ENCODE measurements at regions not wholly inside any gene's neighbourhood (a gene's known extent, or its start where the extent isn't known, plus 50 kb on each side); places are given as distances from the start of the nearest gene placed in this dataset.
A peak's percentile ranks its signal among the peaks of the same experiment; 100 is the strongest.

DNA sequence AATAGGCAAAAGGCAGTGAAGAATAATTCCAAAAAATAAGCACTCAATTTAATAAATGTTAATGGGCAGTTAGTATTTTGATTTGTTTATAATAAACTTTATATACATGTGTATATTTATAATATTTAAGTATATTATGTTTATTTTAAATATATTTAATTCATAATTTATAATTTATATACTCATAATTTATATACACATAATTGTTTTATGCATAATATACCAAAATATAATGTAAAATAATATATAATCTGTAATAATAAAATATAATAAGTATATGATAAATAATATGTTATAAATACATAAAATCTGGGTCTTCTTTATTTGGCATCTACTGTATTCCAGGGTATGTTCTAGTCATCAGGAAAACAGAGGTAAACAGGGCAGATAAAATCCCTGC, 100.2 kb upstream of the ARID2 start:
- H3K27ac Mint-ChIP-seq, result no peak overlapping the region
- peaks cover 0 to 3% (median 3%) of the 10 kb centered on the region in 3 donors for H3K27me3 Mint-ChIP-seq (ENCODE audit: low read depth in 3 of 3)
- H3K36me3 Mint-ChIP-seq, result no peaks in the 10 kb centered on the region
- DNase-seq, result no peak
- no peaks in the 10 kb centered on the region for H3K9me3 Mint-ChIP-seq
- no peaks in the 10 kb centered on the region for H3K4me1 Mint-ChIP-seq
- no peak overlapping the region for H3K4me3 Mint-ChIP-seq

DNA sequence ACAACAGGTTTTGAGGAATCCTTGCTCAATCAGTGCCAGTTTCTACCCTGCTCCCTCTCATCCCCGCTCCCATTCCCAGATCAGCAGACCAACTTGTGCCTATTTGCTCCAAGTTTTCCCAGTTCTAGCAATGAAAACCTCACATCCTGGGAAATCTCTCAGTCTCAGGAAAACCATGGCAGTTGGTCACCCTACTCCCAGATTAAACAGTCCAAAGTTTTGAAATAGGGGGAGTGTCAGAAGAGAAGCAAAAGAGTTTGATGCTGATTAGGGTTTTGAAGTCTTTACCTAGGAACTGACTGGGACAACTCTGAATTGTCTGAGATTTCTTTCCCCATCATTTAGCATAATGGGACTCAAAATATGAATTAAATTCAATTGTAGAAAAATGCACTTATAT, 95.8 kb upstream of the ARID2 start:
- Mint-ChIP-seq H3K27me3 (ENCODE audit: low read depth in 3 of 3) (peaks cover 0 to 3% (median 2%) of the 10 kb centered on the region in 3 donors), H3K9me3 (peaks cover 0 to 3% (median 0%) of the 10 kb centered on the region in 6 donors), H3K4me1 (no peaks in the 10 kb centered on the region), H3K36me3 (no peaks in the 10 kb centered on the region), H3K27ac (no peak overlapping the region), H3K4me3 (no peak overlapping the region)
- no peak for DNase-seq

DNA sequence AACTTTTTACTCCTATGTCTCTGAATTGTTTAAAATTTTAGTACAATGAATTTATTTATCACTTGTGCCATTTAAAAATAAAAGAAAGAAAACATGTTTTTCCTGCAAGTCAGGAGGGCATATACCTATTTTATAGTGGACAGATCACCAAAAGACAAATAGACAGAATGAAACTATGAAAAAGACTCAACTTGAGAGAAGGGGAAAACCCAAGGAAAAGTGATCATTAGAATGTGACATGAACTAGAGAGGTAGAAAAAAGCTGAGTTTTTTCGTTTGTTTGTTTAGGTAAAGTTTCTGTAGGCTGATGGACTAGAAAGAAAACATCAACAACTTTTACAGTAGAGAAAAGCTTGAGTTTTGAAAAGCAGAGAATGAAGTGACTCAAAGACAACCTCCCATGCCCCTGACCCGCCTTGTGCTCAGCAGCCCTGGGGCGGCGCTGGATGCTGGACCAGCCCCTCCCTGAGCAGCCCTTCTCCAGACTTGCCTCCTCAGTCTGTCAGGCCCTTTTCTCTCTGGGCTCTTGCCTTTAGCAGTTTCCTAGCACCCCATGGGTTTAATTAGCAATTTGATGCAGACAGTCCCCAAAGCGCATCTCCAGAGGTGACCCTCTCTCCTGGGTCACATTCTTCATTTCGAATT, 95.1 kb upstream of the ARID2 start:
- peaks cover 0 to 3% (median 0%) of the 10 kb centered on the region in 6 donors for H3K9me3 Mint-ChIP-seq
- no peaks in the 10 kb centered on the region for H3K4me1 Mint-ChIP-seq
- no peaks in the 10 kb centered on the region for H3K36me3 Mint-ChIP-seq
- H3K27me3 Mint-ChIP-seq (ENCODE audit: low read depth in 3 of 3), result peaks cover 0 to 3% (median 2%) of the 10 kb centered on the region in 3 donors
- H3K27ac Mint-ChIP-seq, result no peak overlapping the region
- H3K4me3 Mint-ChIP-seq, result no peak overlapping the region
- no peak for DNase-seq

DNA sequence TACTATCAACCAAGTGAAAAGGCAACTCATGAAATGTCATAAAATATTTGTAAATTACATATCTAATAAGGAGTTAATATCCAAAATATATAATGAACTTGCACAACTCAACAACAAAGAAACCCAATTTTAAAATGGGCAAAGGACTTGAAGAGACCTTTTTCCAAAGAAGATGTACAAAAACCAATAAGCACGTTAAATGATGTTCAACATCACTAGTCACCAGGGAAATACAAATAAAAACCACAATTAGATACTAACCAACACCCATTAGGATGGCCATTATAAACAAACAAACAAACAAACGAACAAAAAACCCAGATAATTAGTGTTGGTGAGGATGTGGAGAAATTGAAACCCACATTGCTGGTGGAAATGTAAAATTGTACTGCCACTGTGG, 92.3 kb upstream of the ARID2 start:
- H3K9me3 Mint-ChIP-seq, result peaks cover 0 to 3% (median 0%) of the 10 kb centered on the region in 6 donors
- H3K4me3 Mint-ChIP-seq, result no peak overlapping the region

DNA sequence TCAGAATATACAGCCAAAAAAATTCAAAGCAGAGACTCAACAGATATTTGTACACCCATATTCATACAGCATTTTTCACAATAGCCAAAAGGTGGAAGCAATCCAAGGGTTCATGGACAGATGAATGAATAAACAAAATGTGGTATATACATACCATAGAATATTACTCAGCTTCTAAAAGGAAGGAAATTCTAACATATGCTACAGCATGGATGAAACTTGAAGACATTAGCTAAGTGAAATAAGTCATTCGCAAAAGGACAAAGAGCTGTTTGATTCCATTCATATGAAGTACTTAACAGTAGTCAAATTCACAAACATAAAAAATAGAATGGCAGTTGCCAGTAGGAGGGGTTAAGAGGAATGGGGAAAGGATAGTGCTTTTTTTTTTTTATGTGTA, 91.8 kb upstream of the ARID2 start:
- H3K4me1 Mint-ChIP-seq, result no peaks in the 10 kb centered on the region
- peaks cover 0 to 3% (median 0%) of the 10 kb centered on the region in 3 donors for H3K36me3 Mint-ChIP-seq
- peaks cover 0 to 3% (median 0%) of the 10 kb centered on the region in 3 donors for H3K27me3 Mint-ChIP-seq (ENCODE audit: low read depth in 3 of 3)
- no peak overlapping the region for H3K4me3 Mint-ChIP-seq
- no peak overlapping the region for H3K27ac Mint-ChIP-seq
- H3K9me3 Mint-ChIP-seq, result peaks cover 0 to 3% (median 0%) of the 10 kb centered on the region in 6 donors
- DNase-seq, result no peak

More for the DNA sequence above, 92.3 kb upstream of the ARID2 start:
- no peak for DNase-seq
- Mint-ChIP-seq H3K27ac (no peak overlapping the region), H3K27me3 (ENCODE audit: low read depth in 3 of 3) (peaks cover 0 to 3% (median 2%) of the 10 kb centered on the region in 3 donors), H3K36me3 (peaks cover 0 to 3% (median 0%) of the 10 kb centered on the region in 3 donors), H3K4me1 (no peaks in the 10 kb centered on the region)

DNA sequence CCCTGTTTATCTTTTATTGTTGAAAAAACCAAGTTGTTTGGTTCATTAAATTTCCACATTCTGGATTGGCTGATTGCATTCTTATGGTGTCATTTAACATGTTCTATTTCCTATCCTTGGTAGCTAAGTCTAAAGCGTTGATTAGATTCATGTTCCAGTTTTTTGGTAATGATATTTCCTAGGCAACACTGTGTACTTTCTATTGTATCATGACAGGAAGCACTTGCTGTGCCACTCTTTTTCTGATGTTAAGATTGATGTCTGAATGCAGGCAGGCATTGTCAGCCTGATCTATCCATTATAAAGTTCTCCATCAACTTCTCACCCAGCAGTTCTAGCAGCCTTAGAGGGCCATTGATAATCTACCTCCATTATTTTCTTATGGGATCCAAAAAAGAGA, 91.1 kb upstream of the ARID2 start:
- Mint-ChIP-seq H3K4me1 (no peaks in the 10 kb centered on the region), H3K9me3 (peaks cover 0 to 3% (median 0%) of the 10 kb centered on the region in 6 donors), H3K27me3 (ENCODE audit: low read depth in 3 of 3) (peaks cover 0 to 3% (median 0%) of the 10 kb centered on the region in 3 donors), H3K27ac (no peak overlapping the region), H3K4me3 (no peak overlapping the region), H3K36me3 (peaks cover 0 to 3% (median 0%) of the 10 kb centered on the region in 3 donors)
- no peak for DNase-seq

DNA sequence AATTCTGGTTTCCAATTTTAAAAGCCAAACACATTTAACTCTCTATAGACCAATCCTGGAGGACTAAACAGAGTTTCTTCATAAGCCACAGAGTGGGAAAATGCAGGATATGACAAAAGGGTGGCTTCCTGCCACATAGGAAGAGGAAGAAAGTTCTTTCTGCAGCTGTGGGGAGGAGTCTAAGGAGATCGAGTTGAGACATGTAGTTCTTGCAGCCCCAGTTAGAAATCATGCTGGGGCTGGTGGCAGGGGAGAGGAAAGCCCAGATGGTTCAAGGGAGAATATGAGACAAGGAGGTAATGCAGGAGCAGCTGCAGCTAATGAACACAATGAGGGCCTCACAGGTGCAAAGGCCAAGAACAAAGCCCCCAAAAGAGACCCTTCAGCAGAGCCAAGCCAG, 85.0 kb upstream of the ARID2 start:
- peak overlapping the region in 2 of 5 donors; percentile 11 to 34 for H3K4me3 Mint-ChIP-seq
- H3K27me3 Mint-ChIP-seq (ENCODE audit: low read depth in 3 of 3), result peaks cover 0 to 3% (median 0%) of the 10 kb centered on the region in 3 donors
- no peaks in the 10 kb centered on the region for H3K9me3 Mint-ChIP-seq
- H3K27ac Mint-ChIP-seq, result peak overlapping the region in 5 of 6 donors; percentile 25 to 80 (median 38)
- DNase-seq, result no peak
- H3K4me1 Mint-ChIP-seq, result peaks cover 10 to 13% of the 10 kb centered on the region in 2 donors
- H3K36me3 Mint-ChIP-seq, result peaks cover 0 to 10% (median 0%) of the 10 kb centered on the region in 3 donors

DNA sequence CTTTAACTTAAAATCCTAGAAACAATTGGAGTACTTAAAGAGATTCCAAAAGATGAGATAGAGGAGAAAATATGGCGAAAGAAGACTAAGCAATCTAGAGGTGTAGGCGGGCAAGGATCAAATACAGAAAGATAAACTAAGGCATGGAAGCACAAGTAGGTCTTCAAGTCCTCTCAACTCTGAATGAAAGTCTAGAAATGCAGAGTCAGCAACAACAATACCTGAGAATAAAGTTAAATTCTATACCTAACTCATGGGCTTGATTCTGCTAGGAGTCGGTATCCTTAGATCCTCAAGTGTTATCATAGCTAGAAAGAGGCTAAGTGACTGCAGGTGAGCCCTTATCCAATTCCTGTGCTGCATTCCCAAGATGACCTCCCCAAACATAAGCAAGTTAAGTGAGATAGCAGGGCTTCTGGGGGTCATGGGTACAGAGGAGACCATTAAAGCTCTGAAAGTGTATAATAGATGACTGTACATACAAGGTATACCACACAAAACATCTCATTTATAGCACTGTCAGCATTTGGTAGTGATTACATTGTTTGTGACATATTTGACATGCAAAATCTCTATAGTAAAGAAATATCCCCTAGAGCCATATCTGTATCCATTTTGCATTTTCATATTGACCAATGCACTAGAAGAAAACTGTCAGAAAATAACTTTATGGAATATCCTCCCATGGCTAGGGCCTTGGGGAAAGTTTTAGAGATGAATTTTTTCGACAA, 82.5 kb upstream of the ARID2 start:
- no peak for DNase-seq
- peaks cover 0 to 12% (median 5%) of the 10 kb centered on the region in 3 donors for H3K36me3 Mint-ChIP-seq
- H3K4me3 Mint-ChIP-seq, result no peak overlapping the region
- peaks cover 10 to 13% of the 10 kb centered on the region in 2 donors for H3K4me1 Mint-ChIP-seq
- H3K27ac Mint-ChIP-seq, result no peak overlapping the region
- no peaks in the 10 kb centered on the region for H3K9me3 Mint-ChIP-seq
- peaks cover 0 to 8% (median 3%) of the 10 kb centered on the region in 3 donors for H3K27me3 Mint-ChIP-seq (ENCODE audit: low read depth in 3 of 3)

DNA sequence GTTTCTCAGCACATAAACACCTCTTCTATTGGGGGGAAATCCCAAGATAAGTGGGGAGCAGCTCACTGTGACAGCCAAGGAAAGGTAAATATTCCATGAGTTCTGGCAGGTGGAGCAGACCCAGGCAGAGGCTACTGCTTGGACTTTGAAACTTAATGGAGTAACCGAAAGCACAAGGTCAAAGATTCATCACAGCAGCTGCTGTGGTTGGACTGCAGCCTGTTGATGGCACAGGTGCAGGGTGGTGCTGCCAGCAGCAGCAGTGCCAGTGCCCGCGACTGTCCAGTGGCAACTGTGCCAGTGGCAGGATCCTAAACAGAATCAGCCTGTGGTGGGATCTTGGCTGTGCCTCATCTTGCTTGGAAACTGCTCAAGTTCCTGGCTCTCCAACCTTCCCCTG, 81.4 kb upstream of the ARID2 start:
- Mint-ChIP-seq H3K36me3 (peaks cover 0 to 13% (median 5%) of the 10 kb centered on the region in 3 donors), H3K4me3 (no peak overlapping the region), H3K4me1 (peaks cover 10 to 13% of the 10 kb centered on the region in 2 donors), H3K9me3 (no peaks in the 10 kb centered on the region), H3K27me3 (ENCODE audit: low read depth in 3 of 3) (peaks cover 0 to 10% (median 3%) of the 10 kb centered on the region in 3 donors), H3K27ac (no peak overlapping the region)
- no peak for DNase-seq

DNA sequence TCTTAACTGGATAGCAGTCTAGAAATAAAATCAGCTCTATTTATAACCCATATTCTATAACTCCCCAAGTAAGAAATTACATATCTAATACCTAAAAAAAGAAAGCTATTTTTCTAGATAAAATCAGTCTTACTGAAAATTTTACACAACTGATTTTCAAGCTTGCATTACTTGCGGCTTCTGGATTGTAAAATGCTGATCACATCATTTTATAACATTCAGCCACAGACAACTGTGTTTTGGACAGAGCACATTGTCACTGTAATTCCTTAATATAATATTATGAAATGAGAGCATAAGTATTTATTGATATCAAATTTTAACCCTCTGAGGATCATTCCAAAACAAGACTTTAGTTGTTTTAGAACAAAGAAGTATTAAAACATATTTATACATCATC, 78.5 kb upstream of the ARID2 start:
- Mint-ChIP-seq H3K4me1 (peaks cover 5 to 9% of the 10 kb centered on the region in 2 donors), H3K36me3 (peaks cover 0 to 12% (median 5%) of the 10 kb centered on the region in 3 donors), H3K4me3 (no peak overlapping the region), H3K27ac (no peak overlapping the region), H3K27me3 (ENCODE audit: low read depth in 3 of 3) (peaks cover 0 to 11% (median 3%) of the 10 kb centered on the region in 3 donors), H3K9me3 (no peaks in the 10 kb centered on the region)
- DNase-seq, result no peak

DNA sequence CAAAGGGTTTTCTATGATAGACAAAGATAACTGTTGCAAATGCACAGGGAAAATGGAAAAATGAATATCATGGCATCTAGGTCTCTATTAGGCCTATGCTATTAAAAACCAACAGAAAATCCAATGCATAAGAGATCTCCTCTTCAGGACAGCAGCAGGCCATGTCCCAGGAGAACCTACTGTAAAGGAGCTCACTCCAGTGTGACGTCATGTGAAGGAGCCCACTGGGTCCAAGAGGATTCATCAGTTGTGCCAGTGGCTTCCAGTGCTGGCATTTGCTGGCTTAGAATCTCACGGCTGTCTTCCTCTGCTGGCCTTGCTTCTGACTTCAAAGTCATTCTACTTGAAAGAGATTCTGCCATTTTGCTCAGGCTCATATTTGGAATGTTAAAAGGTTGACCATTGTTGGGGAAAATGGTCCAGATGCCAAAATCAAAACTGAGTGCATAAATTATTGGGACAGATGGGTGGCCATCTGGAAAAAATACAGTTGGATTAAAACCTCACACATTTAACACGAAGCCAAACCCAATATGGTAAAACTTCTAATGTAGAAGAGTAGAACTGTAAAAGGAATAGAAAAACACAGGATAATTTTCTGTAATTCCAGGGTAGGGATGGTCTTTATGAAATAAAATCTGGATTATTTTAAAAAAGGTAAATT, 75.4 kb upstream of the ARID2 start:
- Mint-ChIP-seq H3K9me3 (no peaks in the 10 kb centered on the region), H3K4me3 (no peak overlapping the region), H3K27ac (no peak overlapping the region), H3K27me3 (ENCODE audit: low read depth in 3 of 3) (peaks cover 0 to 16% (median 4%) of the 10 kb centered on the region in 3 donors), H3K36me3 (peaks cover 0 to 12% (median 5%) of the 10 kb centered on the region in 3 donors), H3K4me1 (peaks cover 5 to 9% of the 10 kb centered on the region in 2 donors)
- DNase-seq, result no peak

DNA sequence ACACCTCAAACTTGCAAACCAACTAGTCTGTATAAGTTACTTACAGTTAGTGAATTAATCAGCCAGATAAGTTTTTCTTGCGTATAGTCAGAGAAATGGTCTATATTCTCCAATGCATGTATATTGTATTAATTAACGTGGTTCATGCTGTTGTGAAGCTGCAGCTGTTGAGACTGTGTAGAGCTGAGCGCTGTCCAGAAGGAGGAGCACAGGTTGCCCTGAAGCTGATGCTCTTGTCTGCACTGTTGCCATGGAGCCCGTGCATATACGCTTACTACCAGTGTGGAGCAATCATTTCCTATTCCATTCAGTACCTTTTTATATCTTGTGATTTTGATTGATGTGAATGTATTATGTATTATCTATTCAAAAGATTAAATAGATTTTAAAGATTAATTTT, 74.3 kb upstream of the ARID2 start:
- Mint-ChIP-seq H3K4me1 (peaks cover 5 to 9% of the 10 kb centered on the region in 2 donors), H3K36me3 (peaks cover 0 to 5% (median 0%) of the 10 kb centered on the region in 3 donors), H3K27ac (no peak overlapping the region), H3K4me3 (no peak overlapping the region), H3K27me3 (ENCODE audit: low read depth in 3 of 3) (peaks cover 0 to 13% (median 4%) of the 10 kb centered on the region in 3 donors), H3K9me3 (no peaks in the 10 kb centered on the region)
- peak; percentile 43 to 63 (median 56) for DNase-seq

DNA sequence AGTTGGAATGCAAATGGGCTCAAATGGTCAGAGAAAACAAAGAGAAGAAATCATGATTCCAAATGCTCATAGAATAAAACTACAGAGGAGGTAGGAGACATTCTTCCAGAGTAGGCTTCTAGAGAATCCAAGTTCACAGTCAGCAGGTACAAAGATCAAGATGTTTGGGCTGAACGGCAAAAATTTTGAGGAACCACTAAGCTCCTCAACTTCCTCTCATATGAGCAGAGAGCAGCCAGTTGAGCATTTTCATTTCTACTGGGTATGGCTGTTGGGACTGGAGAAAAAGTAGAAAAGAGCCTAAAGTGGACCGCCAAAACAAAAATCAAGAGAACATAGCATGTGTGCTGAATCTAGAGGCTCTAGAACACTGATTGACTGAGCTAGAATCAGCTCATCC, 73.8 kb upstream of the ARID2 start:
- H3K4me1 Mint-ChIP-seq, result peaks cover 5 to 9% of the 10 kb centered on the region in 2 donors
- H3K9me3 Mint-ChIP-seq, result no peaks in the 10 kb centered on the region
- H3K36me3 Mint-ChIP-seq, result peaks cover 0 to 5% (median 0%) of the 10 kb centered on the region in 3 donors
- no peak overlapping the region for H3K27ac Mint-ChIP-seq
- no peak overlapping the region for H3K4me3 Mint-ChIP-seq
- DNase-seq, result no peak
- peaks cover 0 to 11% (median 4%) of the 10 kb centered on the region in 3 donors for H3K27me3 Mint-ChIP-seq (ENCODE audit: low read depth in 3 of 3)

DNA sequence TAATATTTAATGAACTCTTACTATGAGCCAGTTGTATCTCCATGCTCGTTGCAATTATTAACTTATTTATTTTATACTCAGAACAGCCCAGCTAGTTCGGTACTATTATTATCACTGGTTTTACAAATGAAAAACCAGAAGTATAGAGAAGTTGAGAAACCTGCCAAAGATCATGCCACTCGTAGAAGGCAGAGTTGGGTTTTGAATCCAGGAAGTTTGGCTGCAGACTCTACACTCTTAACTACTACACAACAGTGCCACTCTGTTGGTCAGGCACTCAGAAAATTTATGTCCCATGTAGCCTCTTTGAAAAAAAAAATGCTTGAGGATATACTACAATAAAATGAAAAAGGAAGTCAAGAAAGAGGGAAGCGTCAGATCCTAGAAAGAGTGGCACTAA, 71.5 kb upstream of the ARID2 start:
- H3K27me3 Mint-ChIP-seq (ENCODE audit: low read depth in 3 of 3), result peaks cover 0 to 9% (median 4%) of the 10 kb centered on the region in 3 donors
- no peak overlapping the region for H3K27ac Mint-ChIP-seq
- H3K9me3 Mint-ChIP-seq, result no peaks in the 10 kb centered on the region
- no peak overlapping the region for H3K4me3 Mint-ChIP-seq
- H3K36me3 Mint-ChIP-seq, result peaks cover 0 to 5% (median 0%) of the 10 kb centered on the region in 3 donors
- DNase-seq, result no peak
- peaks cover 5 to 9% of the 10 kb centered on the region in 2 donors for H3K4me1 Mint-ChIP-seq

Measured in immature natural killer cell (primary cell).